GM18870 (cell line): ENCODE measurements at regions not wholly inside any gene's neighbourhood (a gene's known extent, or its start where the extent isn't known, plus 50 kb on each side); places are given as distances from the start of the nearest gene placed in this dataset.
A peak's percentile ranks its signal among the peaks of the same experiment; 100 is the strongest.
"Not testable (repeated sequence)": the region's sequence is repeated elsewhere in the genome, so short reads cannot be mapped to it uniquely, and the experiment has no call there.

ENCODE experiments used
- ATAC-seq: cut with Tn5 transposase; IDR thresholded peaks from one replicate; pipeline ENCODE4 v1.9.1; 2021; ENCODE audit warnings: moderate library complexity; ENCODE audit not compliant: unreplicated experiment

DNA sequence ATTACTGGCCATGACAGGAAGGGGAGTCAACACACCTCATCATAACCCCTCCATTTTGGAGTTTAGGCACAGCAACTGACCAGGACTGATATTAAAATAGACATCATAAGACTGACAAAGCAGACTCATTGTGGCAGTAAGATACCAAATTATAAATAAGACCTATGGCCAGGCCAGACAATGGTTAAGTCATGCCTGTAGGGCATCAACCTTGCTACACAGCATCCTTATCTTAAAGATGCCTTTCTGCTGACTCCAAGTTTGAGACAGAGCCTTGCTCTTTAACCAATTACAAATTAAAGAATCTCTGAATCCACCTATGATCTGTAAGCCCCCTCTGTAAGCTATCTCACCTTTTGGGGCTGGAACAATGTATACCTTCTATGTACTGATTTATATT is 65.5 kb downstream of the VCX2 start:
- ATAC-seq, result no peak

DNA sequence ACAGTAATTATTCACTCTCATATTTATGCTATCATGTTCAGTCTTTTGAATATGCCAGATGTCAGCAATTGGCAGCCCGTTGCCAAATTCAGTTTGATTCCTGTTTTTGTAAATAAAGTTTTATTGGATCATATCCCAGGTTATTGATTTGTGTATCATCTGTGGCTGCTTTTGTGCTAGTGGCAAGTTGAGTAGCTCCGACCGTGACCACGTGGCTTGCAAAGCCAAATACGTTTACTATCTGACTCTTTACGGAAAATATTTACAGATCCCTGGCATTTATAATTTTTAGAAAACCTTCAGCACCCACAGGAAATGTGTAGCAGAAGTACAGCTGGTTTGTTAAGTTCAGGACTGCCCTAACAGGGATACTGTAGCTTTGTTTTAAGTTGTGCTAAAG is 67.4 kb downstream of the VCX2 start:
- no peak for ATAC-seq

DNA sequence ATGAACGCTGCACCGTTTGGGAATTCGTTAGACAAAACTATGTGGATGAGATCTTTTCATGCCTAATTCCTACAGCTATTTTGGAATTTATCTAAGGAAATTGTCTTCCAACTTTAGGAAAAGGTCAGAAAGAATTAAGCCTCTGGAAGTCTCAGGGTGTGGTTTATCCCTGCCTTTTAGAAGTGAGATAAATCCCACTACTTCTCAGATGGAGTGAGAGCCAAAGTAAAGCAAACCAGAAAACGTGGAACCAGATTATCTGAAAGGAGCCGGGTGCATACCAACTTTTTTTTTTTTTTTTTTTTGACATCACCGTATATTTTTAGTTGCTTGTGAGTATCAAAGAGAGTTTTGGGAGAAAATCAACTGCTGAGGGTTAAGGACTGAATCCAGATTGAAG is 79.6 kb downstream of the VCX2 start:
- no peak for ATAC-seq

DNA sequence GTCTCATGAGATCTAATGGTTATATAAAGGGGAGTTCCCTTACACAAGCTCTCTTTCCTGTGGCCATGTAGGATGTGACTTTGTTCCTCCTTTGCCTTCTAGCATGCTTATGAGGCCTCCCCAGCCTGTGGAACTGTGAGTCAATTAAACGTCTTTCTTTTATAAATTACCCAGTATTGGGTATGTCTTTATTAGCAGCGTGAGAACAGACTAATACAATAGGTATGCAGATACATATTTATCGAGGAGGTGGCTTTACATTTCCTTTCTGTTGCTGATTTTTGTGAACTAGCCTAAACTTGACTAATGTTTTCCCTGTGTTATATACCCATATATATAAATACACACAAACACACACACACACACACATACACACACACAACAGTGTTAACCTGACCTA is 80.2 kb downstream of the VCX2 start:
- ATAC-seq, result no peak

DNA sequence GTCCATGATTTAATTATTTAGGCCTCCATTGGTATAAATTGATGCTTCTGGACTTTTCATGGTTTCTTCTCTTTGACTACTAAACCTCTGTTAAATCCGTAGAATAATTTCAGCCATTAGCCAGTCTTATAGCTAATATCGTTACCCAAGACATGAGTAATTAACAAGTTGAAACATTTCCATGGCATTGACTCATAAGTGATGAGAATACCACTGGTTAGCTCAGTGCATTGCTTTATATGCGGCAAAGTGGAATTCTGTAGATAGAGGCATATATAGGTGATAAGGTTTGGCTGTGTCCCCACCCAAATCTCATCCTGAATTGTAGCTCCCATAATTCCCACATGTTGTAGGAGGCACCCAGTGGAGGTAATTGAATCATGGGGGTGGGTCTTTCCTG is 80.6 kb downstream of the VCX2 start:
- ATAC-seq, result no peak

DNA sequence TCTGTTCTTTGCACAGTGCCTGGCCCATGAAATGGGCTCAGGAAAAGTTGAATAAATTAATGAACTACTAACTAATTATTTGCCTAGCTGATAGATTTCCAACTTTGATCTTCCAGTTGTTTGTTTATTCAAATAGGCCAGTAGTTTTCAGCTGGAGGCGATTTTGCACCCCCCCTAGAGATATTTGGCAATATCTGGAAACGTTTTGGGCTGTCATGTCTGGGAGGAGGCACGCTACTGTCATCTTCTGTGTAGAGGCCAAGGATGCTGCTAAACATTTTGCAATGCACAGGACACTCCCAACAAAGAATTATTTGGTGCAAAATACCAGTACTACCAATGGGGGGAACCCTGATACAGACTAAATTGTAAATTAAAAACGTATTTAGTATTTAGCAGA is 81.9 kb downstream of the VCX2 start:
- ATAC-seq, result no peak

DNA sequence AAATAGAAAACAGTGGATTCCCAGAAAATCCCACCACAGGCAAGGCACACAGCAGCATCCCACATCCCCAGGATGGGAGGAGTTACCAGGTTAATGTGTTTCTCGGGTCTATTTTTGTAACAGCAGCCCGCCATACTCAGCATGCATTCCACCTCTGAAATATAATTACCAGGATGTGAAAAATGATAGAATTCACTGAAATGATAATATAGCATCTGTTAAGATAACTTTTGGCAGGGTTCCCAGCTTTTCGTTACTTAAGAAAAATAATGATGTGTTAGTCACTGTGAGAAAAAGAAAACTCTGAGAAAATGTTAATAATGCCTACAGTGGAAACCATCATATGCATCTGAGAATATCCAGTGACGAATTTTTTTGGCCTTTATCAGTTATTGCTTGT is 87.1 kb downstream of the VCX2 start:
- no peak for ATAC-seq

DNA sequence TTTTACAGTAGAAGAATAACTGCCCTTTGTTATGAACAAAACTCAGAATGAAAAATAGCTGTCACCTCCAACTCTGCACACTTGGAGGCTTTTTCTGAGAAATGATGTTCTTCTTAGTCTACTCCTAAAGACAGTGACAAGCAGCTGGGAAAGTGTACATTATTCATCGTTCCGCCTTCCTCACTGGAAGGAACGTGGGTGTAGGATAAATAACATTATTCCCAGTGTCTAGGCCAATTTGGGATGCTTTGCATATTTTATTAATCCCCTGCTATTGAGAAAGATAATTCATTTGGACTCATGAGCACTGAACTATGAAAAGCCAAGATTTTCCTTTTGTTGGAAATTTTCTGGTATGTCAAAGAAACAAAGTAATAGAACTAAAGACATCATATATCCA is 87.8 kb downstream of the VCX2 start:
- no peak for ATAC-seq

DNA sequence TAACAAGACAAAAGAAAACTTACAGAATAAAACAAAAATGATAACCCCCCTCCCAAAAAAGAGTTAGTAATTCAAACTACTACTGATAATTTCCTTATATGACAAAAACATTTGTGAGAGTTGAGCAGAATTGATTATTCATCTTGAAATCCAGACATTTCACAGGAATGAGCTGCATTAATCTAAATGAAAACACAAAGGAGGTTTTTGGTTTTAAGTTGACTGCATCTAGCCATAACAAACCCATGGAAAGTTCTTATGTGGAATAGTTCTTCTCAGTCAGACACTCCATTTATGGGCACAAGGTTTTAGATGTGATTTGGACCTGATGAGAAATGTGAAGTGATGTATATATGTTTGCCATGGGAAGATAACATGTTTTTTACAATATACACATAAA is 95.4 kb downstream of the VCX2 start:
- no peak for ATAC-seq

DNA sequence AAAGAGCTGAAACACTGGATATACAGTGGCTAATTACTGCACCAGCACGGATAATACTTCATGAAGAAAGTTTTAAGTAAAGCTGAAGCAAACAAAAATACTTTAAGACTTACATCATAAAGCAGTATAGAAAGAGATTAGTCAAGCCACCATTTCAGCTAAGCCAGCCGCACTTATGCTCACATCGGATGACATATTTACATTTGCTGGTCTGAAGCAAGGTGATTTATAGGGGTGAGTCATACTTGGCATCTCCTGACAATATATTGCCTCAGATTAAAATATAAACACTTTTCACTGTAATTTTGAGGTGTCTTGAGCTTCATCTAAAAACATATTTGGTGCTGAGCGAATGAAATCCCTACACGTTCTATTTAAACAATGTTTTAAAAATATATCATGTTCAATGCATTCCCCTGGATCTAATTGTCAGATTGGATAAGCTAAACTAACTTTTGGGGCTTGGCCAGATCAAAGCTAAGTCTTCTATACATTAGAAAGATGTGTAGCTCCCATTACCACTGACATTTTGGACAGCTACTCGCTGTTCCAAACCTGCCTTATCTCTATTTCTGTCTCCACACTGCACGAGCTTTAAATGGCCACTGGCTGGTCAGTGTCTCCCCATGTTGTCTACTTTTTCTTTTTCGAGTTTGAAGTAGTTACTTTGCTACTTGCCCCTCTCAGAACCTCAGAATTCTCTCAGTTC is 103.2 kb downstream of the VCX2 start:
- ATAC-seq, result no peak

DNA sequence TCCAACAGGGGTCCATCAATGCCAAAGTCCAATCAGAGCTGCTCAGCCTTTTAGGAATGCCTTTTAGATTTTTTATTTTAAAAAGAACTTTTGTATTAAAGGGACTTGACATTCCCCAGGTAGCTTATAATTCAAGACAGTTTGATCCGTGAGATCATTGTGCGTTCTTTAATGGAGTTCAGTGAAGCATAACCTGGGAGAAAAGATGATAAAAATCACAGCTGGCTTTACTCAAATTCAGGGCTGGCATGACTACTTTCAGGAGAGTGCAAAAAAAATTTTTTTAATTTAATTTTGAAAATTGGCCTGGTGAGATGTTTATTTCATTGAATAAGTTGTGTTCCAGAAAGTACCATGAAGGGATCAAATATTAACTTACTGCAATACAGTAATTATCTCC is 118.2 kb downstream of the VCX2 start:
- ATAC-seq, result no peak

DNA sequence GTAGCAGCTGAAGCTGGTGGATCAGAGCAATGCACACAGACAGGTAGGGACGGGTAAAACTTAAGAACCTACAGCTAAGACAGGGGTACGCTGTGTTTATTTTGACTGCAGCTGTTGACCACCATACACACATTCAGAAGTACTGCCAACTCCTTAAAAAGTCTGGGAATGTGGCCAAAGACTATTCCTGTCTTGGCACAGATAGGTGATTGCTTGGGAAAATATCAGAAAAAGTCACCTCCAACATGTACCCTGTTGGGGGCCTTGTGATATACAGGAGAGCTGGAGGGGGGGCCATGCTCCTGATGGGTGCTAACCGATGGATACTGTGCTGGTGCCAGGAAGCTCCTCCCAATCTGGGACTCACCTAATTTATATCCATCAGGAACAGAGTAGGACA is 121.2 kb downstream of the VCX2 start:
- no peak for ATAC-seq

DNA sequence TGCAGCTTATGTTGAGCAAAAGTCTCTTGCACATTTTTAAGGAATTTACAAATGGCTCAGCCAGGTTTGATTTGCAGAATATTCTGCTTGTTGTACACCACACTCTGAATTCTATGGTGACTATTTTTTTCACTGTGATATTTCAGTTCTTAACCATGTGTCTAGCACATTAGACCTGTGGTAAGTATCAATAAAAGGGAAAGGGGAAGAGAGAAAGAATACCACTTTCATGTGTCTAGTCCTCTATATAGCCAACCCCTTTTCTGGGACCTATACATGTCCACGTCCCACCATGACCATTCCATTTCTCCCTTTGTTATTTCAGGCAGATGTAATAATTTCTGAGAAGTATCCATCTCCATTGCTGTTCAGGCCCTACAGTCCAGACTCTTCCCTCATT is 121.3 kb upstream of the PNPLA4 start:
- no peak for ATAC-seq

DNA sequence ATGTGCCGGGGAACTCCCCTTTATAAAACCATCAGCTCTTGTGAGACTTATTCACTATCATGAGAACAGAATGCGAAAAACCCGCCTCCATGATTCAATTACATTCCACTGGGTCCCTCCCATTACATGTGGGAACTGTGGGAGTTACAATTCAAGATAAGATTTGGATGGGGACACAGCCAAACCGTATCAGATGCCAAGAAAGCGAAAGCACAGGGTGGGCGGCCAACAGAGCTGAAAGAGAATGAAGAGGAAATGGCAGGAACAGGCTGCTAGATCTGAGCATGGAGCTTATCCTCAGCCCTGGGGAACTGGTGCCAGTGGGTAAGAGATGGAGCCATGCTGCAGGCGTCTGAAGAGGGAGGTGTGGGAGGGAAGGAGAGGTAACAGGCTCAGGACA is 117.7 kb upstream of the PNPLA4 start:
- ATAC-seq, result no peak

DNA sequence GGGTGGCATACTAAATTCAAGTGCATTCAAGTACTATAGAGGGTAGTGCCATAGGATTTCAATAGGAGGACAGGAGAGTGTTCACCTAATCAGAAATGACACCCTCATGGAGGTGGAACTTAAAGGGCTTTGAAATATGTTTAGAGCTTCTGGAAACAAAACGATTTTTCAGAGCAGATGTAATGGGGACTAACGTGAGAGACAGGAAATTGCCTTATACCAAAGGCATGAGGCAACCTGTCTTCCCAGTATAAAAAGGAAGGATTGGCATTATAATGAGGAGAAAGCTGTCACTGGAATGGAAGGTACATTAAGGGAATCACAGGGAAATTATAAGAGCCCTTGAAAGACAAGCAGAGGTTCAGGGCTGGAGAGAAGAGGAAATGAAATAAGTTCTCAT is 116.3 kb upstream of the PNPLA4 start:
- ATAC-seq, result no peak

DNA sequence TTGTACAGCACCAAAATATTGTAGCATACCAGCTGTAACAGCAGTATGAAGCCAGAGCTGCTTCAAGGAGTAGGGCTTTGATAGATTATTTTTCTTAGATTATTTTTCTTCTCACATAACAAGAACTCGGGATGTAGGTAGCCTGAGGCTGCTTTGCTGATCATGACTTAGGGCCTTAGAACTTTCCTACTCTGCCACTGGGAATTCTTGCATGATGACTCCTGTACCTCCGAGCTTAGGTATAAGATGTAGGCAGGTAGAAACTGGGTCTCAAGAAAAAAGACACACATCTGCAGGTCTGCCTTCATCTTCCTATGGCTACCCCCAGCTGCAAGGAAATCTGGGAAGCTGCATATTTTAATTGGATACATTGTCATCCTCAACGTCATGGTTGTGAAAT is 115.9 kb upstream of the PNPLA4 start:
- no peak for ATAC-seq

DNA sequence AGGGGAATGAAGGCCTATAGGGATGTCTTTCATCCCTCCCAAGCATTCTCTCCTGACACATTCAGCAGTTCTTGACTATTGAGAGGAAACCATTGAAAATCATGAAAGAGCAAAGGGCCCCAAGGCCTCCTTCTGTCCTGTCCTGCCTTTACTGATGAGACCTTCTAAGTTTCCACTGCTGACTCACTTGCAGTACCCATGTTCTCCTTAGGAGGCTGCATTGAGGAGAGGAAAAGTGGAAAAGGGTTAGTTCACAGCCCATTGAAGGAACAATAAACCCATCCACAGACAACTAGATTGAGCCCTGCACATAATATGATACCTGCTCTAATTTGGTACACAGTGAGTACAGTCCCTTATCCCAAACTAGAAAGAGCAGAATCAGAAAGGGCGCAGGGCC is 115.1 kb upstream of the PNPLA4 start:
- ATAC-seq, result peak; percentile 55

DNA sequence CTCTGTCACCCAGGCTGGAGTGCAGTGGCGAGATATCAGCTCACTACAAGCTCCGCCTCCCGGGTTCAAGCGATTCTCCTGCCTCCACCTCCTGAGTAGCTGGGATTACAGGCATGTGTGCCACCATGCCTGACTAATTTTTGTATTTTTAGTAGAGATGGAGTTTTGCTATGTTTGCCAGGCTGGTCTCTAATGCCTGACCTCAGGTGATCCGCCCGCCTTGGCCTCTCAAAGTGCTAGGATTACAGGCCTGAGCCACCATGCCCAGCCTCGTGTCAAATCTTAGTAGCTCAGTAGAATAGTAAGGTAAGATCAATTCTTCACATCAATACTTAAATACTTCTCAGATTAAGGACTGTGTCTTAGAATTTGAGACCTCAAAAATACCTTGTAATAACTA is 112.5 kb upstream of the PNPLA4 start:
- not testable (repeated sequence) for ATAC-seq

DNA sequence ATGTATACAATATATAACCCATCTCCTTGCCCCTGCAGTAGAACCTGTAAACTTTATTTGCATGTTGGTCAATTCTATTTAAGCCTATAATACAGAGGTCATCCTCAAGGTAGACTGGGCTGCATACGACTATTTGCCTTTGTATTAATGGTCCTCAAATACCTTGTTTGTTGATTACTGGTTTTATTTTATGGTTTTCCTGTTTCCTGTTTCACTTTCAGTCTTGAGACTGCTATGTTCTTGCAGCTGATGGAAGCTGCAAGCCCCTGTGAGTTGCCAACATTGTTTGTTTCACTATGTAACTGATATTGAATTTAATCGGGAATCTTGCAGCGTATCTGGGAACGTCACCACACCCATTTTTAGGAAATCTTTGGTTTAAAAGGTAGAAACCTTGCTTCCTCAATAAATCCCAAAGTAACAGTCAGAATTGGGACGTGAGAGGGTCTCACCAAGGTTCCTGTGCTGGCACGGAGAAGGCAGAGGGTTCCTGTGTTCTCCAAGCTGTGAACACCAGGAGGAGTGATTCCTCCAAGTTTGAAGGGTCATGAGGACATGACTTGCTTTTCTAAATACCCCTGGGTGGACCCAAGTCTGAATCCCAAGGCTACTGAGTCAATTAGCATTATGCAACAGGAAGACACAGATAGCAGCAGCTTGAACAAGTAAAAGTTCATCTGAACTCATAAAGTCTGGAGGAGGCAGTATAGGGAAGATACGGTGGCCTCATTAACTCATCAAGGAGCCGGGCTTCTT is 110.6 kb upstream of the PNPLA4 start:
- no peak for ATAC-seq

DNA sequence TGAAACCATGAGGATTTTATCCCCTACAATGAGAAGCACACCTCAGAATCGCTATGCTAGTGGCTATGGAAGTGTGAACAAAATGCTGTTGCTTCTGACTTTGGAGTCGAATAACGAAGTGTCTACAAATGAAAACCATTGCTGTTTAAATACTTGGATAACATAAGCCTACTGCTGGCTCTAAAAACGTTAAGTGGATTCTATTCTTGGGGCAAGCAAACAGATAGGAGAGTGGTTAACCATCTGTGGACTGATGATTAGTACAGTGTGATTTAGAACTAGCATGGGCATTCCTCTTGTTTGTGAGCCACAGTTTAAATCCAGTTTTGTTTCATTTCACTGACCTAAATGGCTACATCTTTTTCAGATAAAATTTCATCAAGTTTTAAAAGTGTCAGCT is 109.7 kb upstream of the PNPLA4 start:
- no peak for ATAC-seq

DNA sequence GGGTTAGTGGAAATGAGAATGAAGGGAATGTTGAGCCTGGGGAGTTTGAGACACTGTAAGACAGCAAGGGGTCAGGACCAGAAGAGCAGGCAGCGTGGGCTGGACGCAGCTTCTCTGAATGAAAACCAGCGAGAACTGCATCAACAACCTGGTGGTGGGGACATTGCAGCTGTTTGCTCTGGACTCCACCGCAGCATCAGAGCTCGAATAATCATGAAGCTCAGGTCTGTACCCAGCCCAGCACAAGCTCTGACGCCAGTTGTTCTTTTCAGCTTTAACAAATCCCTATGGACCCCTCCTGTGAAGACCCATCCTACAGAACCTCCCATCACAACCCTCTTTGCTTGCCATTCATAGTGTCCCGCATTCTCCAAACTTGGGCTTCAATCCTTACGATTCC is 106.8 kb upstream of the PNPLA4 start:
- ATAC-seq, result no peak

DNA sequence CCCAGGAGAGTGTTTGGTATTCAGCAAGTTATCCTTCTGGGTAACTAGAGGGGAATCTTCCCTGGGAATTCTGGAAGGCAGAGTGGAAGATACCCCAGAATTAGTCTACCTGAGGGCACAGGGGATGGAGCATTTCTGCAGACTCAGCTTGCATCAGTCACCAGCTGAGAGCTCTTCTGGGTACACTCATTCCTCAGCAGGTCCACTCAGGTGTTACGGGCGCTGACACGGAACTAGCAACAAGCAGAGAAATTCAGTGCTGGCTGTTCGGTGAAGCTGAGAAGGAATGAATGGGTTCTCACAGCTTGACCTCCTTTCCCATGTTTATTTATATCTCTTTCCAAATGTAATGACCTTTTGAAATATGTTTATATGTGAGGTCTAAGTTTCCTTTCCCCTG is 106.0 kb upstream of the PNPLA4 start:
- no peak for ATAC-seq

DNA sequence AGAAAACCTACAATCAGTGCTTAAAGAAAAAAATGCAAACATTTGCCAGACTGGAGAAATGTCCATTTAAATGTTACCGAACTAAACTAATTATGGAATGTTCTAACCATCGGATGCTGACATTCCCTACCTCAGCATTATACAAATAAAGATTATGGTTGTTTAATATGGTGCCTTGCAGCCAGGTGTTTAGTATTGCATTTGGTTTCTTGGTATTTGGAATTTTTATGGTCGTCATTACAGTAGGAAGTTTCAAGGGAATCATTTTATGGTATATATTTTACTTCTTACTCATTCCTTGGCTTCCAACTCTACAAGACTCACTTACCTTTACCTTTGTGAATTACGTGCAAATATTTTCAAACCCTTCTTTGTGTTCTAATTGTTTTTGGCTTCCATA is 103.1 kb upstream of the PNPLA4 start:
- ATAC-seq, result no peak
